Endothelial cell of umbilical vein (primary cell): ENCODE measurements at regions not wholly inside any gene's neighbourhood (a gene's known extent, or its start where the extent isn't known, plus 50 kb on each side); places are given as distances from the start of the nearest gene placed in this dataset.

Experiments used
- EZH2 ChIP-seq: IDR thresholded peaks from 2 replicates; pipeline ENCODE4 v1.6.1; 2012; ENCODE audit warnings: borderline replicate concordance, low read depth, mild to moderate bottlenecking, moderate library complexity, low read length, inconsistent platforms; ENCODE audit not compliant: severe bottlenecking
- FOS ChIP-seq: IDR thresholded peaks from 2 replicates; pipeline ENCODE4 v1.6.1; 2011; ENCODE audit warnings: mild to moderate bottlenecking, low read length, moderate library complexity, borderline replicate concordance; ENCODE audit not compliant: insufficient read depth
- GATA2 ChIP-seq: IDR thresholded peaks from 2 replicates; pipeline ENCODE4 v1.7.0; 2011; ENCODE audit warnings: low read depth, mild to moderate bottlenecking, moderate library complexity, mixed read lengths, low read length; ENCODE audit not compliant: insufficient read length, insufficient read depth
- JUN ChIP-seq: IDR thresholded peaks from 2 replicates; pipeline ENCODE4 v1.6.1; 2011; ENCODE audit warnings: borderline replicate concordance, low read depth; ENCODE audit not compliant: insufficient read length, insufficient read depth
- MYC ChIP-seq: IDR thresholded peaks from one replicate; pipeline ENCODE4 v1.6.1; 2011; ENCODE audit warnings: mild to moderate bottlenecking, low read depth, low read length
- POLR2A ChIP-seq: IDR thresholded peaks from 2 replicates; pipeline ENCODE4 v1.6.1; 2012; ENCODE audit warnings: low read depth, mild to moderate bottlenecking, control low read depth, low read length
- POLR2AphosphoS5 ChIP-seq: IDR thresholded peaks from 2 replicates; pipeline ENCODE4 v1.6.1; 2012; ENCODE audit warnings: low read depth, mild to moderate bottlenecking, control low read depth, low read length, moderate library complexity; ENCODE audit not compliant: insufficient read depth
- TF ChIP-seq, protein P1 (sequence below), 2 donors: IDR thresholded peaks; 1 replicate in 1 of 2; 2 replicates in 1 of 2; pipeline ENCODE4 v1.5.1; 2011; ENCODE audit warnings: low read length in 2 of 2, mild to moderate bottlenecking in 2 of 2, moderate library complexity in 2 of 2, control low read depth in 1 of 2, inconsistent platforms in 1 of 2, low read depth in 1 of 2; ENCODE audit not compliant: insufficient read depth in 1 of 2; ENCODE audit errors: extremely low read depth in 1 of 2
- TF ChIP-seq, protein P2 (sequence below): IDR thresholded peaks from 2 replicates; pipeline ENCODE4 v1.6.1; 2011; ENCODE audit not compliant: insufficient read depth, insufficient read length

DNA sequence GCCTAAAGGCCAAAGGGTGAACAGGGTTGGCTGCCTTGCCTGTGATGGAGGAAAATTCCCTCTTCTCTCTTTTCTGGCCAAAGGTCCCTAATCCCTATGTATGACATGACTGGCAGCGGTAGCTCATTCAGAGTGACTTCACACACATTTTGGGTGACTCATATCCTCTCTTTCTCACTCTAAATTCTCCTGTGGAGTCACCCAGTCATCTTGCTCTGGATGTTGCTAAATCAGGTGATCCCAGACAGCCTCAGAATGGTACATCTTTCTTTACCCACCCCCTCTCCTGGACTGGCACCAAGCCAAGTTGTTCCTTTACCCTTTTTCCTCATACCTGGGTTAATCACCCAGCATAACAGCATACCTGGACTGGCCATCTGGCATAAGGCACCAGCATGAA, 77.2 kb downstream of the NEURL3 start:
- TF ChIP-seq POLR2AphosphoS5: no peak
- no peak for TF ChIP-seq EZH2
- TF ChIP-seq, protein P1, sequence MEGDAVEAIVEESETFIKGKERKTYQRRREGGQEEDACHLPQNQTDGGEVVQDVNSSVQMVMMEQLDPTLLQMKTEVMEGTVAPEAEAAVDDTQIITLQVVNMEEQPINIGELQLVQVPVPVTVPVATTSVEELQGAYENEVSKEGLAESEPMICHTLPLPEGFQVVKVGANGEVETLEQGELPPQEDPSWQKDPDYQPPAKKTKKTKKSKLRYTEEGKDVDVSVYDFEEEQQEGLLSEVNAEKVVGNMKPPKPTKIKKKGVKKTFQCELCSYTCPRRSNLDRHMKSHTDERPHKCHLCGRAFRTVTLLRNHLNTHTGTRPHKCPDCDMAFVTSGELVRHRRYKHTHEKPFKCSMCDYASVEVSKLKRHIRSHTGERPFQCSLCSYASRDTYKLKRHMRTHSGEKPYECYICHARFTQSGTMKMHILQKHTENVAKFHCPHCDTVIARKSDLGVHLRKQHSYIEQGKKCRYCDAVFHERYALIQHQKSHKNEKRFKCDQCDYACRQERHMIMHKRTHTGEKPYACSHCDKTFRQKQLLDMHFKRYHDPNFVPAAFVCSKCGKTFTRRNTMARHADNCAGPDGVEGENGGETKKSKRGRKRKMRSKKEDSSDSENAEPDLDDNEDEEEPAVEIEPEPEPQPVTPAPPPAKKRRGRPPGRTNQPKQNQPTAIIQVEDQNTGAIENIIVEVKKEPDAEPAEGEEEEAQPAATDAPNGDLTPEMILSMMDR (IDR thresholded peaks at IDR 0.05; ENCODE audit: extremely low read depth in 1 of 2, insufficient read depth in 1 of 2, low read depth in 1 of 2, low read length in 2 of 2): no peak
- TF ChIP-seq MYC: no peak
- TF ChIP-seq POLR2A: no peak
- TF ChIP-seq, protein P2, sequence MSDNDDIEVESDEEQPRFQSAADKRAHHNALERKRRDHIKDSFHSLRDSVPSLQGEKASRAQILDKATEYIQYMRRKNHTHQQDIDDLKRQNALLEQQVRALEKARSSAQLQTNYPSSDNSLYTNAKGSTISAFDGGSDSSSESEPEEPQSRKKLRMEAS: no peak
- no peak for TF ChIP-seq GATA2
- peak; percentile 86 for TF ChIP-seq JUN
- TF ChIP-seq FOS: peak; percentile 69
